Endothelial cell of umbilical vein (primary cell): ENCODE measurements at regions not wholly inside any gene's neighbourhood (a gene's known extent, or its start where the extent isn't known, plus 50 kb on each side); places are given as distances from the start of the nearest gene placed in this dataset.

Experiments used
- BruUV-seq: library from RNA; stranded (reverse); fragments of 400-500 nt; replicated peaks from 2 replicates; lab custom pipeline; 2021; lab: Mats Ljungman, UMichigan
- CTCF ChIA-PET: fragments of 300-600, 350-600 bp; sonication (Branson Sonifier 250); formaldehyde crosslinking; loops from one replicate; lab custom pipeline; 2021; ENCODE audit warnings: antibody characterized with exemption, inconsistent platforms; lab: Charles Lee
- POLR2A ChIA-PET: fragments of 300-600, 350-600 bp; sonication (Branson Sonifier 250); formaldehyde crosslinking; loops from one replicate; lab custom pipeline; 2021; ENCODE audit warnings: antibody characterized with exemption, inconsistent platforms; lab: Charles Lee
- DNase-seq: peaks from one replicate; pipeline ENCODE4 v3.0.0-alpha.2; 2011; ENCODE audit warnings: low read depth, low spot score
- FAIRE-seq: peaks from 2 replicates; lab custom pipeline; 2011; peaks lifted over from hg19 to GRCh38; lab: Jason Lieb, UNC
- H2AFZ ChIP-seq: 2 replicates; pipeline ENCODE4 v1.6.0; 2012; ENCODE audit warnings: low read depth, low read length, control low read depth, inconsistent platforms
- H3K27ac ChIP-seq: 2 replicates; pipeline ENCODE4 v1.5.1; 2011; ENCODE audit warnings: low read depth, mild to moderate bottlenecking, control low read depth, low read length, moderate library complexity; ENCODE audit not compliant: insufficient read depth
- H3K27me3 ChIP-seq, 2 experiments: 2 replicates each; pipeline versions ENCODE4 v1.6.0 to v1.6.1; 2011; ENCODE audit warnings: low read length in 2 of 2, mixed read lengths in 1 of 2; ENCODE audit not compliant: control insufficient read depth in 2 of 2, insufficient read depth in 2 of 2
- H3K36me3 ChIP-seq, 2 experiments: 2 replicates in 1 of 2; 3 replicates in 1 of 2; pipeline ENCODE4 v1.5.1; 2011; ENCODE audit warnings: low read length in 2 of 2, mild to moderate bottlenecking in 1 of 2, moderate library complexity in 1 of 2; ENCODE audit not compliant: control insufficient read depth in 2 of 2, insufficient read depth in 2 of 2; ENCODE audit errors: extremely low read depth in 1 of 2
- H3K4me1 ChIP-seq: 3 replicates; pipeline ENCODE4 v1.5.1; 2011; ENCODE audit warnings: mild to moderate bottlenecking, low read length; ENCODE audit not compliant: control insufficient read depth, insufficient read depth; ENCODE audit errors: extremely low read depth
- H3K4me2 ChIP-seq: 2 replicates; pipeline ENCODE4 v1.6.1; 2011; ENCODE audit warnings: low read length, control low read depth, mixed read lengths; ENCODE audit not compliant: insufficient read depth
- H3K4me3 ChIP-seq, 3 experiments: fragments of 200-600 bp in 1 of 3; sonication (generic), shearing (Covaris generic) in 1 of 3; replicated peaks in 1 of 3; 2 replicates each; pipeline ENCODE4 v1.5.1; 2011 to 2016; ENCODE audit warnings: control low read depth in 3 of 3, low read length in 3 of 3, mild to moderate bottlenecking in 2 of 3, inconsistent platforms in 1 of 3, low read depth in 1 of 3, moderate library complexity in 1 of 3; ENCODE audit not compliant: insufficient read depth in 1 of 3
- H3K79me2 ChIP-seq: 2 replicates; pipeline ENCODE4 v1.6.0; 2012; ENCODE audit warnings: low read length, inconsistent platforms; ENCODE audit not compliant: control insufficient read depth, insufficient read depth
- H3K9ac ChIP-seq: replicated peaks from 2 replicates; pipeline ENCODE3; 2011; ENCODE audit warnings: low read length, control low read depth; ENCODE audit not compliant: insufficient read depth; ENCODE audit errors: extremely low read depth
- H3K9me1 ChIP-seq: replicated peaks from 3 replicates; pipeline ENCODE4 v1.6.0; 2011; ENCODE audit warnings: mild to moderate bottlenecking, low read length; ENCODE audit not compliant: control insufficient read depth, insufficient read depth; ENCODE audit errors: extremely low read depth
- H3K9me3 ChIP-seq: replicated peaks from 2 replicates; pipeline ENCODE4 v1.5.1; 2012; ENCODE audit warnings: low read length, inconsistent platforms; ENCODE audit not compliant: control insufficient read depth, insufficient read depth
- H4K20me1 ChIP-seq: replicated peaks from 2 replicates; pipeline ENCODE3; 2011; ENCODE audit warnings: mild to moderate bottlenecking, low read length; ENCODE audit not compliant: control insufficient read depth, insufficient read depth; ENCODE audit errors: extremely low read depth
- CTCF ChIP-seq, 2 donors: IDR thresholded peaks; 1 replicate in 1 of 2; 2 replicates in 1 of 2; pipeline ENCODE4 v1.5.1; 2011; ENCODE audit warnings: low read length in 2 of 2, mild to moderate bottlenecking in 2 of 2, moderate library complexity in 2 of 2, control low read depth in 1 of 2, inconsistent platforms in 1 of 2, low read depth in 1 of 2; ENCODE audit not compliant: insufficient read depth in 1 of 2; ENCODE audit errors: extremely low read depth in 1 of 2
- EZH2 ChIP-seq: IDR thresholded peaks from 2 replicates; pipeline ENCODE4 v1.6.1; 2012; ENCODE audit warnings: borderline replicate concordance, low read depth, mild to moderate bottlenecking, moderate library complexity, low read length, inconsistent platforms; ENCODE audit not compliant: severe bottlenecking
- FOS ChIP-seq: IDR thresholded peaks from 2 replicates; pipeline ENCODE4 v1.6.1; 2011; ENCODE audit warnings: mild to moderate bottlenecking, low read length, moderate library complexity, borderline replicate concordance; ENCODE audit not compliant: insufficient read depth
- GATA2 ChIP-seq: IDR thresholded peaks from 2 replicates; pipeline ENCODE4 v1.7.0; 2011; ENCODE audit warnings: low read depth, mild to moderate bottlenecking, moderate library complexity, mixed read lengths, low read length; ENCODE audit not compliant: insufficient read length, insufficient read depth
- JUN ChIP-seq: IDR thresholded peaks from 2 replicates; pipeline ENCODE4 v1.6.1; 2011; ENCODE audit warnings: borderline replicate concordance, low read depth; ENCODE audit not compliant: insufficient read length, insufficient read depth
- MAX ChIP-seq: IDR thresholded peaks from 2 replicates; pipeline ENCODE4 v1.6.1; 2011; ENCODE audit not compliant: insufficient read depth, insufficient read length
- MYC ChIP-seq: IDR thresholded peaks from one replicate; pipeline ENCODE4 v1.6.1; 2011; ENCODE audit warnings: mild to moderate bottlenecking, low read depth, low read length
- POLR2A ChIP-seq: IDR thresholded peaks from 2 replicates; pipeline ENCODE4 v1.6.1; 2012; ENCODE audit warnings: low read depth, mild to moderate bottlenecking, control low read depth, low read length
- POLR2AphosphoS5 ChIP-seq: IDR thresholded peaks from 2 replicates; pipeline ENCODE4 v1.6.1; 2012; ENCODE audit warnings: low read depth, mild to moderate bottlenecking, control low read depth, low read length, moderate library complexity; ENCODE audit not compliant: insufficient read depth
- dilution Hi-C: fragments of 300-500 bp; cut with MboI; formaldehyde crosslinking; loops from one replicate; pipeline ENCODE4 v1.15.0; 2019; ENCODE audit warnings: low sequenced_read_pairs; ENCODE audit not compliant: extremely low pct_ligation_motif_present
- intact Hi-C: fragments of 100-400 bp; cut with micrococcal nuclease; formaldehyde crosslinking; loops from one replicate; pipeline ENCODE4 v1.10.0; 2022

- TF ChIP-seq POLR2AphosphoS5 (no peak), EZH2 (no peak), JUN (no peak), POLR2A (no peak), MAX (no peak), FOS (no peak), MYC (no peak), CTCF (IDR thresholded peaks at IDR 0.05; ENCODE audit: extremely low read depth in 1 of 2, insufficient read depth in 1 of 2, low read depth in 1 of 2, low read length in 2 of 2) (no peak), GATA2 (no peak)
- DNase-seq (no peak), FAIRE-seq (no peak)
- Histone ChIP-seq H3K36me3 (no peaks in the 10 kb centered on the region), H3K9ac (no peak overlapping the region), H3K4me3 (no peak overlapping the region), H3K9me3 (no peaks in the 10 kb centered on the region), H3K79me2 (no peaks in the 10 kb centered on the region), H3K4me1 (no peaks in the 10 kb centered on the region), H3K27ac (no peak overlapping the region), H4K20me1 (no peaks in the 10 kb centered on the region), H3K4me2 (no peak overlapping the region), H3K27me3 (no peaks in the 10 kb centered on the region), H2AFZ (no peak overlapping the region), H3K9me1 (no peaks in the 10 kb centered on the region)
- dilution Hi-C loops (no loop called here), intact Hi-C loops (no loop called here)
- BruUV-seq: no TSS peak
- CTCF ChIA-PET: no interaction called here
- POLR2A ChIA-PET: no interaction called here
These were observed 554.8 kb upstream of the CBLB start for GRCh38 chr3:106423321-106424225.
